Endothelial cell of umbilical vein (primary cell): ENCODE measurements at regions not wholly inside any gene's neighbourhood (a gene's known extent, or its start where the extent isn't known, plus 50 kb on each side); places are given as distances from the start of the nearest gene placed in this dataset.

ENCODE experiments used
- BruUV-seq: library from RNA; stranded (reverse); fragments of 400-500 nt; replicated peaks from 2 replicates; lab custom pipeline; 2021; lab: Mats Ljungman, UMichigan
- CTCF ChIA-PET: fragments of 300-600, 350-600 bp; sonication (Branson Sonifier 250); formaldehyde crosslinking; loops from one replicate; lab custom pipeline; 2021; ENCODE audit warnings: antibody characterized with exemption, inconsistent platforms; lab: Charles Lee
- POLR2A ChIA-PET: fragments of 300-600, 350-600 bp; sonication (Branson Sonifier 250); formaldehyde crosslinking; loops from one replicate; lab custom pipeline; 2021; ENCODE audit warnings: antibody characterized with exemption, inconsistent platforms; lab: Charles Lee
- DNase-seq: peaks from one replicate; pipeline ENCODE4 v3.0.0-alpha.2; 2011; ENCODE audit warnings: low read depth, low spot score
- FAIRE-seq: peaks from 2 replicates; lab custom pipeline; 2011; peaks lifted over from hg19 to GRCh38; lab: Jason Lieb, UNC
- H2AFZ ChIP-seq: 2 replicates; pipeline ENCODE4 v1.6.0; 2012; ENCODE audit warnings: low read depth, low read length, control low read depth, inconsistent platforms
- H3K27ac ChIP-seq: 2 replicates; pipeline ENCODE4 v1.5.1; 2011; ENCODE audit warnings: low read depth, mild to moderate bottlenecking, control low read depth, low read length, moderate library complexity; ENCODE audit not compliant: insufficient read depth
- H3K27me3 ChIP-seq, 2 experiments: 2 replicates each; pipeline versions ENCODE4 v1.6.0 to v1.6.1; 2011; ENCODE audit warnings: low read length in 2 of 2, mixed read lengths in 1 of 2; ENCODE audit not compliant: control insufficient read depth in 2 of 2, insufficient read depth in 2 of 2
- H3K36me3 ChIP-seq, 2 experiments: 2 replicates in 1 of 2; 3 replicates in 1 of 2; pipeline ENCODE4 v1.5.1; 2011; ENCODE audit warnings: low read length in 2 of 2, mild to moderate bottlenecking in 1 of 2, moderate library complexity in 1 of 2; ENCODE audit not compliant: control insufficient read depth in 2 of 2, insufficient read depth in 2 of 2; ENCODE audit errors: extremely low read depth in 1 of 2
- H3K4me1 ChIP-seq: 3 replicates; pipeline ENCODE4 v1.5.1; 2011; ENCODE audit warnings: mild to moderate bottlenecking, low read length; ENCODE audit not compliant: control insufficient read depth, insufficient read depth; ENCODE audit errors: extremely low read depth
- H3K4me2 ChIP-seq: 2 replicates; pipeline ENCODE4 v1.6.1; 2011; ENCODE audit warnings: low read length, control low read depth, mixed read lengths; ENCODE audit not compliant: insufficient read depth
- H3K4me3 ChIP-seq, 3 experiments: fragments of 200-600 bp in 1 of 3; sonication (generic), shearing (Covaris generic) in 1 of 3; replicated peaks in 1 of 3; 2 replicates each; pipeline ENCODE4 v1.5.1; 2011 to 2016; ENCODE audit warnings: control low read depth in 3 of 3, low read length in 3 of 3, mild to moderate bottlenecking in 2 of 3, inconsistent platforms in 1 of 3, low read depth in 1 of 3, moderate library complexity in 1 of 3; ENCODE audit not compliant: insufficient read depth in 1 of 3
- H3K79me2 ChIP-seq: 2 replicates; pipeline ENCODE4 v1.6.0; 2012; ENCODE audit warnings: low read length, inconsistent platforms; ENCODE audit not compliant: control insufficient read depth, insufficient read depth
- H3K9ac ChIP-seq: replicated peaks from 2 replicates; pipeline ENCODE3; 2011; ENCODE audit warnings: low read length, control low read depth; ENCODE audit not compliant: insufficient read depth; ENCODE audit errors: extremely low read depth
- H3K9me1 ChIP-seq: replicated peaks from 3 replicates; pipeline ENCODE4 v1.6.0; 2011; ENCODE audit warnings: mild to moderate bottlenecking, low read length; ENCODE audit not compliant: control insufficient read depth, insufficient read depth; ENCODE audit errors: extremely low read depth
- H3K9me3 ChIP-seq: replicated peaks from 2 replicates; pipeline ENCODE4 v1.5.1; 2012; ENCODE audit warnings: low read length, inconsistent platforms; ENCODE audit not compliant: control insufficient read depth, insufficient read depth
- H4K20me1 ChIP-seq: replicated peaks from 2 replicates; pipeline ENCODE3; 2011; ENCODE audit warnings: mild to moderate bottlenecking, low read length; ENCODE audit not compliant: control insufficient read depth, insufficient read depth; ENCODE audit errors: extremely low read depth
- CTCF ChIP-seq, 2 donors: IDR thresholded peaks; 1 replicate in 1 of 2; 2 replicates in 1 of 2; pipeline ENCODE4 v1.5.1; 2011; ENCODE audit warnings: low read length in 2 of 2, mild to moderate bottlenecking in 2 of 2, moderate library complexity in 2 of 2, control low read depth in 1 of 2, inconsistent platforms in 1 of 2, low read depth in 1 of 2; ENCODE audit not compliant: insufficient read depth in 1 of 2; ENCODE audit errors: extremely low read depth in 1 of 2
- EZH2 ChIP-seq: IDR thresholded peaks from 2 replicates; pipeline ENCODE4 v1.6.1; 2012; ENCODE audit warnings: borderline replicate concordance, low read depth, mild to moderate bottlenecking, moderate library complexity, low read length, inconsistent platforms; ENCODE audit not compliant: severe bottlenecking
- FOS ChIP-seq: IDR thresholded peaks from 2 replicates; pipeline ENCODE4 v1.6.1; 2011; ENCODE audit warnings: mild to moderate bottlenecking, low read length, moderate library complexity, borderline replicate concordance; ENCODE audit not compliant: insufficient read depth
- GATA2 ChIP-seq: IDR thresholded peaks from 2 replicates; pipeline ENCODE4 v1.7.0; 2011; ENCODE audit warnings: low read depth, mild to moderate bottlenecking, moderate library complexity, mixed read lengths, low read length; ENCODE audit not compliant: insufficient read length, insufficient read depth
- JUN ChIP-seq: IDR thresholded peaks from 2 replicates; pipeline ENCODE4 v1.6.1; 2011; ENCODE audit warnings: borderline replicate concordance, low read depth; ENCODE audit not compliant: insufficient read length, insufficient read depth
- MAX ChIP-seq: IDR thresholded peaks from 2 replicates; pipeline ENCODE4 v1.6.1; 2011; ENCODE audit not compliant: insufficient read depth, insufficient read length
- MYC ChIP-seq: IDR thresholded peaks from one replicate; pipeline ENCODE4 v1.6.1; 2011; ENCODE audit warnings: mild to moderate bottlenecking, low read depth, low read length
- POLR2A ChIP-seq: IDR thresholded peaks from 2 replicates; pipeline ENCODE4 v1.6.1; 2012; ENCODE audit warnings: low read depth, mild to moderate bottlenecking, control low read depth, low read length
- POLR2AphosphoS5 ChIP-seq: IDR thresholded peaks from 2 replicates; pipeline ENCODE4 v1.6.1; 2012; ENCODE audit warnings: low read depth, mild to moderate bottlenecking, control low read depth, low read length, moderate library complexity; ENCODE audit not compliant: insufficient read depth
- dilution Hi-C: fragments of 300-500 bp; cut with MboI; formaldehyde crosslinking; loops from one replicate; pipeline ENCODE4 v1.15.0; 2019; ENCODE audit warnings: low sequenced_read_pairs; ENCODE audit not compliant: extremely low pct_ligation_motif_present
- intact Hi-C: fragments of 100-400 bp; cut with micrococcal nuclease; formaldehyde crosslinking; loops from one replicate; pipeline ENCODE4 v1.10.0; 2022

GRCh38 chr18:51731070-51731469 lies 533.6 kb upstream of the MEX3C start:
- dilution Hi-C loops (no loop called here), intact Hi-C loops (no loop called here)
- Histone ChIP-seq H3K79me2 (no peaks in the 10 kb centered on the region), H3K4me2 (no peak overlapping the region), H2AFZ (no peak overlapping the region), H3K27ac (no peak overlapping the region), H3K4me3 (no peak overlapping the region), H3K36me3 (no peaks in the 10 kb centered on the region), H3K9me1 (no peaks in the 10 kb centered on the region), H3K27me3 (no peaks in the 10 kb centered on the region), H4K20me1 (no peaks in the 10 kb centered on the region), H3K9ac (no peak overlapping the region), H3K9me3 (peaks cover 7% of the 10 kb centered on the region), H3K4me1 (no peaks in the 10 kb centered on the region)
- ChIA-PET CTCF (no interaction called here), POLR2A (no interaction called here)
- no TSS peak for BruUV-seq
- DNase-seq, result no peak
- no peak for FAIRE-seq
- TF ChIP-seq GATA2, result no peak
- TF ChIP-seq MAX, result no peak
- TF ChIP-seq EZH2, result no peak
- no peak for TF ChIP-seq POLR2A
- no peak for TF ChIP-seq FOS
- TF ChIP-seq POLR2AphosphoS5, result no peak
- TF ChIP-seq CTCF (IDR thresholded peaks at IDR 0.05; ENCODE audit: extremely low read depth in 1 of 2, insufficient read depth in 1 of 2, low read depth in 1 of 2, low read length in 2 of 2), result no peak
- TF ChIP-seq MYC, result no peak
- no peak for TF ChIP-seq JUN
